Nephron progenitor cell (in vitro differentiated cells): ENCODE measurements at regions not wholly inside any gene's neighbourhood (a gene's known extent, or its start where the extent isn't known, plus 50 kb on each side); places are given as distances from the start of the nearest gene placed in this dataset.
A peak's percentile ranks its signal among the peaks of the same experiment; 100 is the strongest.

ENCODE experiments used
- DNase-seq: peaks from one replicate; pipeline ENCODE4 v3.0.0; 2021
- H3K27ac Mint-ChIP-seq: 2 replicates; pipeline ENCODE4 v1.8.0; 2021; ENCODE audit warnings: mild to moderate bottlenecking, moderate library complexity, mixed read lengths
- H3K27me3 Mint-ChIP-seq: 2 replicates; pipeline ENCODE4 v1.8.0; 2021; ENCODE audit warnings: mild to moderate bottlenecking, low read depth, mixed read lengths; ENCODE audit not compliant: poor library complexity
- H3K36me3 Mint-ChIP-seq: 2 replicates; pipeline ENCODE4 v1.8.0; 2021; ENCODE audit warnings: low read depth, mixed read lengths
- H3K4me1 Mint-ChIP-seq: 2 replicates; pipeline ENCODE4 v1.8.0; 2021; ENCODE audit warnings: mixed read lengths
- H3K4me3 Mint-ChIP-seq: 2 replicates; pipeline ENCODE4 v1.8.0; 2021; ENCODE audit warnings: mild to moderate bottlenecking, moderate library complexity, mixed read lengths
- H3K9me3 Mint-ChIP-seq: 2 replicates; pipeline ENCODE4 v1.8.0; 2021; ENCODE audit warnings: mild to moderate bottlenecking, moderate library complexity, mixed read lengths
- TF ChIP-seq, protein P1 (sequence below): fragments of 200-600 bp; sonication (generic); IDR thresholded peaks from 2 replicates; pipeline ENCODE4 v1.5.0; 2021; ENCODE audit warnings: antibody characterized with exemption

DNA sequence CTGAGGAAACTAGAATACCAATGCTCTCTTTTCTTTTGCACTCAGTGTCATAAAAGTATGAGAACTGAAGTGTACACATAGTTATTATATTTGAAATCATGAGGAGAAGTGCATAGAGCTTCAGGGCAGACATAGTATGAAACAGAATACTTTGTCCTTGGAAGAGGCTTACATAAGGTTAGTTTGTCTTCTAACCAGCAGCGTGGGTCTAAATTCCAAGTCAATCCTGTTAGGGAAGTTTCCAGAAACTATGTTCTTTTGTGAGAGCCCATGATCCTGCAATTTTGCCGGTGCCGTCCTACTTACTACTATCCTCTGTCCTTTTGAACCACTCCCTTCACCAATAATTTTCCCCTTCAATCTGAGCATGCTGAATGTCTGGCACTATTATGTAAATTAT, 156.2 kb downstream of the PABPC4L start:
- Mint-ChIP-seq H3K9me3 (peaks cover 7% of the 10 kb centered on the region), H3K4me3 (no peak overlapping the region), H3K36me3 (no peaks in the 10 kb centered on the region), H3K27ac (no peak overlapping the region), H3K27me3 (no peaks in the 10 kb centered on the region), H3K4me1 (no peaks in the 10 kb centered on the region)
- TF ChIP-seq, protein P1, sequence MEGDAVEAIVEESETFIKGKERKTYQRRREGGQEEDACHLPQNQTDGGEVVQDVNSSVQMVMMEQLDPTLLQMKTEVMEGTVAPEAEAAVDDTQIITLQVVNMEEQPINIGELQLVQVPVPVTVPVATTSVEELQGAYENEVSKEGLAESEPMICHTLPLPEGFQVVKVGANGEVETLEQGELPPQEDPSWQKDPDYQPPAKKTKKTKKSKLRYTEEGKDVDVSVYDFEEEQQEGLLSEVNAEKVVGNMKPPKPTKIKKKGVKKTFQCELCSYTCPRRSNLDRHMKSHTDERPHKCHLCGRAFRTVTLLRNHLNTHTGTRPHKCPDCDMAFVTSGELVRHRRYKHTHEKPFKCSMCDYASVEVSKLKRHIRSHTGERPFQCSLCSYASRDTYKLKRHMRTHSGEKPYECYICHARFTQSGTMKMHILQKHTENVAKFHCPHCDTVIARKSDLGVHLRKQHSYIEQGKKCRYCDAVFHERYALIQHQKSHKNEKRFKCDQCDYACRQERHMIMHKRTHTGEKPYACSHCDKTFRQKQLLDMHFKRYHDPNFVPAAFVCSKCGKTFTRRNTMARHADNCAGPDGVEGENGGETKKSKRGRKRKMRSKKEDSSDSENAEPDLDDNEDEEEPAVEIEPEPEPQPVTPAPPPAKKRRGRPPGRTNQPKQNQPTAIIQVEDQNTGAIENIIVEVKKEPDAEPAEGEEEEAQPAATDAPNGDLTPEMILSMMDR = no peak
- DNase-seq = no peak

DNA sequence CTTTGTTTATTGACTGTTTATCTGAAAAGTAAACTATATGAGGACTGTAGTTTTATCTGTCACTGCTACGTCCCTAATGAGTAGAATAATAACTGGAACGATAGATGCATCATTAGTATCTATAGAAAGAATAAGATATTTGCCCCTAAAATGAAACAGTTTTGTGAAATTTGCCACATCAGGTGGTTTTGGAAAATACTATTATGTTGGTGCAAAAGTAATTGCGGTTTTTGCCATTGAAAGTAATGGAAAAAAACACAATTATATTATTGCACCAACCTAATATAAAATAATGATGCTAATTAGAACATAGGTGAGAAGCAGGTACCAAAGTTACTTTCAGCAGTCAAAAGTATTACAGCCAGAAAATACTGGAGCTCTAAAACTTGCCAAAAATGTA, 158.3 kb downstream of the PABPC4L start:
- no peaks in the 10 kb centered on the region for H3K36me3 Mint-ChIP-seq

DNA sequence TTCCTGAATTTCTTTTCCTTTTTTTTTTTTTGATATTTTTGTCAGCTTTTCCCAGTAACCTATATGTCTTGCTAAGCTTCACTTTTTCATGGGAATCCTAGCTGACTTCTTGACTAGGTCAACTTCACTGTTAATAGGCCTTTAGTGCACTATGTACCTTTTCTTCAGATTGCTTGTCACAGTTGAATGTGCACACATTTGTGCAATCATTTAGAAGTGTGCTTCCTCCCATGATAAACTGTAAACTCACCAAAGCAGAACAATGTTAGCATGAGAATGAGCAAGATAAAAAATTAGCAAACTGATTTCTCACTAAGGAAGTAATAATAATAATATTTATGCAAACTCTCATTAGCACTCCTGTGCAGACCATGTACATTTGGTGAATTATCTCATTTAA, 173.2 kb downstream of the PABPC4L start:
- TF ChIP-seq, protein P1 = no peak
- no peak for DNase-seq
- Mint-ChIP-seq H3K36me3 (no peaks in the 10 kb centered on the region), H3K9me3 (no peaks in the 10 kb centered on the region), H3K27me3 (no peaks in the 10 kb centered on the region), H3K4me1 (no peaks in the 10 kb centered on the region), H3K4me3 (no peak overlapping the region), H3K27ac (no peak overlapping the region)

More for the DNA sequence above, 158.3 kb downstream of the PABPC4L start:
- H3K27me3 Mint-ChIP-seq = no peaks in the 10 kb centered on the region
- no peak overlapping the region for H3K4me3 Mint-ChIP-seq
- no peak for DNase-seq
- H3K4me1 Mint-ChIP-seq = no peaks in the 10 kb centered on the region
- TF ChIP-seq, protein P1 = no peak
- no peak overlapping the region for H3K27ac Mint-ChIP-seq
- H3K9me3 Mint-ChIP-seq = peaks cover 17% of the 10 kb centered on the region

DNA sequence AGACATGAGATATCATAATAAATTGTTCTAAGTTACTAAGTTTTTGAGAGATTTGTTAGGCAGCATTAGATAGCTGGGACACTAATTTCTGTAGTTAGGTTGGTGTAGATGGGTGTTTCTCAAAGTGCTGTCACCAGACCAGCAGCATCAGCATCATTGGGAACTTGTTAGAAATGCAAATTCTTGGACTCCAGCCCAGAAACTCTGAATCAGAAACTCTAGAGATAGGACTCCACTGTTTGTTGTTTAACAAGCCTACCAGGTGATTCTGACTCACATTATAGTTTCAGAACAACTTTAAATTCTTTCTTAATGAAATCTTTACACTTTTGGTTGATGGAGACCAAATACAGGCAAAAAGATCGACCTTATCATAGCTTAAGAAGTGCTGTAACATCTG, 173.7 kb downstream of the PABPC4L start:
- no peaks in the 10 kb centered on the region for H3K36me3 Mint-ChIP-seq
- H3K27me3 Mint-ChIP-seq = no peaks in the 10 kb centered on the region
- TF ChIP-seq, protein P1 = no peak
- no peaks in the 10 kb centered on the region for H3K9me3 Mint-ChIP-seq
- no peak overlapping the region for H3K4me3 Mint-ChIP-seq
- no peak for DNase-seq
- H3K4me1 Mint-ChIP-seq = no peaks in the 10 kb centered on the region
- no peak overlapping the region for H3K27ac Mint-ChIP-seq

DNA sequence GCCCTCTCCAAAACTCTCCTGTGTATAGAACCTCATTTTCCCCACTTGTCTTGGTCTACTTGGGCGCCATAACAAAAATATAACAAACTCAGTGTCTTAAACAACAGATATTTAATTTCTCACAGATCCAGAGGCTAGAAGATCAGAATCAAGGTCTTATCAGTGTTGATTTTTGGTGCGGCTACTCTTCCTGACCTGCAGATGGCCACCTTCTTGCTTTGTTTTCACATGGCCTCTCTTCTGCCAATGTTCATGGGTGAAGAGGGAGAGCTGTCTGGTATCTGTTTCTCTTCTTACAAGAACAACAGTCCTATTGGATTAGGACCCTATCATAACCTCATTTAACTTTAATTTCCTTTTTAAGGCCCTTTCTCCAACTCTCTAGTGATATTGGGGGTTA, 177.3 kb downstream of the PABPC4L start:
- TF ChIP-seq, protein P1 = peak; percentile 38
- H3K9me3 Mint-ChIP-seq = no peaks in the 10 kb centered on the region
- DNase-seq = no peak
- no peak overlapping the region for H3K4me3 Mint-ChIP-seq
- H3K27ac Mint-ChIP-seq = no peak overlapping the region
- no peaks in the 10 kb centered on the region for H3K27me3 Mint-ChIP-seq
- H3K36me3 Mint-ChIP-seq = no peaks in the 10 kb centered on the region
- no peaks in the 10 kb centered on the region for H3K4me1 Mint-ChIP-seq

DNA sequence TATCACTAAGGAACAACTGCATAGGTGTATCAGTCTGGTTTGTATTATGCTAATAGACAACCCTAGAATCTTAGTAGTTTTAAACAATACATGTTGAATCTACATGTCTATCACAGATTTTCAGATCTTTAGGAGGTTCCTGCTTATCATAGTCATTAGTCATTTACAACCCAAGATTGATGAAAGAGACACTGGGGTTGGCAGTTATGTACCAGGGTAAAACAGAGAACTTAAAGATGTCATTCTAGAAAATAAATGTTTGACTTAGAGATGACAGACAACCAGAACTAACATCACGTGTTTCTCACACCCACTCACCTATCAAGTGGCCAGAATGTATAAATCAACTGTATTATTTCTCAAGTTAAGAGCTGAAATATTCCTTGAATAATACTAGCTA, 181.9 kb downstream of the PABPC4L start:
- Mint-ChIP-seq H3K27me3 (no peaks in the 10 kb centered on the region), H3K4me1 (no peaks in the 10 kb centered on the region), H3K9me3 (no peaks in the 10 kb centered on the region), H3K4me3 (no peak overlapping the region), H3K27ac (no peak overlapping the region), H3K36me3 (no peaks in the 10 kb centered on the region)
- TF ChIP-seq, protein P1 = no peak
- no peak for DNase-seq
